Adrenal gland (tissue), 5 donors: ENCODE measurements at regions not wholly inside any gene's neighbourhood (a gene's known extent, or its start where the extent isn't known, plus 50 kb on each side); places are given as distances from the start of the nearest gene placed in this dataset.

Experiments used
- CTCF ChIP-seq, 6 experiments: fragments of 450-650 bp in 4 of 6; fragments of 200-600 bp in 2 of 6; sonication (generic) in 1 of 6; IDR thresholded peaks; 1 replicate in 5 of 6; 2 replicates in 1 of 6; pipeline versions ENCODE4 v1.5.1 to v1.8.0; 2016 to 2021; ENCODE audit warnings: antibody characterized with exemption in 6 of 6, mild to moderate bottlenecking in 2 of 6, moderate library complexity in 1 of 6
- POLR2A ChIP-seq, 2 donors: fragments of 450-650 bp; IDR thresholded peaks; one replicate each; pipeline ENCODE4 v1.6.1; 2017; ENCODE audit warnings: antibody characterized with exemption in 2 of 2, mild to moderate bottlenecking in 2 of 2, moderate library complexity in 1 of 2
- donor health status: DM: no; HTN: no; CAD: no.

GRCh38 chr5:78699552-78700153 is 51.1 kb upstream of the LHFPL2 start:
- TF ChIP-seq CTCF (IDR thresholded peaks at IDR 0.05) (no peak), POLR2A (IDR thresholded peaks at IDR 0.05) (no peak)
